AG09319 (cell line): ENCODE measurements at regions not wholly inside any gene's neighbourhood (a gene's known extent, or its start where the extent isn't known, plus 50 kb on each side); places are given as distances from the start of the nearest gene placed in this dataset.

Experiments used
- DNase-seq: peaks from one replicate; pipeline ENCODE4 v3.0.0-alpha.2; 2010; ENCODE audit warnings: low read depth; ENCODE audit errors: extremely low read depth
- CTCF ChIP-seq: IDR thresholded peaks from 2 replicates; pipeline ENCODE4 v1.5.1; 2011; ENCODE audit warnings: low read depth, mild to moderate bottlenecking, inconsistent platforms, low read length, moderate library complexity

- no peak for DNase-seq
- TF ChIP-seq CTCF, result no peak
Observed at GRCh38 chr14:96739200-96739910, 57.8 kb upstream of the VRK1 start.

GRCh38 chr14:96741151-96741977 lies 55.8 kb upstream of the VRK1 start:
- no peak for DNase-seq
- peak; percentile 76 for TF ChIP-seq CTCF

DNA sequence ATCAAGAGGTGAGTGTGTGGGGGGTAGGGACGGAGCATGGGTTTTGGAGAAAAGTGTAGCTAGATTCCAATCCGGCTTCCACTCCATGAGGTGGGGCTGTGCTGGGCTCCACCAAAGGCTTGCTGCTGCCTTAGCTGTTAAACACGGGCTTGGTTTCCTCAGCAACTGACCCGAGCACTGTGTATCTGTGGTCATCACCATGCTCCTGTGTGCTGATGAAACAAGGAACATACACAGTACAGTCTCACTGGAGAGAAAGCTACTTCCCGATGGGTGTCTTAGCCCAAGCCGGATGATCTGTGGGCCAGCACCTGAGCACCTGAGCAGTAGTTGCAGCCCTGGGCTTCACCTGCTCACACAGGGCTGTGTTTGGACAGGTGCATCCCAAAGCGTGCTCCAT lies 52.9 kb upstream of the VRK1 start:
- no peak for TF ChIP-seq CTCF
- DNase-seq, result no peak

DNA sequence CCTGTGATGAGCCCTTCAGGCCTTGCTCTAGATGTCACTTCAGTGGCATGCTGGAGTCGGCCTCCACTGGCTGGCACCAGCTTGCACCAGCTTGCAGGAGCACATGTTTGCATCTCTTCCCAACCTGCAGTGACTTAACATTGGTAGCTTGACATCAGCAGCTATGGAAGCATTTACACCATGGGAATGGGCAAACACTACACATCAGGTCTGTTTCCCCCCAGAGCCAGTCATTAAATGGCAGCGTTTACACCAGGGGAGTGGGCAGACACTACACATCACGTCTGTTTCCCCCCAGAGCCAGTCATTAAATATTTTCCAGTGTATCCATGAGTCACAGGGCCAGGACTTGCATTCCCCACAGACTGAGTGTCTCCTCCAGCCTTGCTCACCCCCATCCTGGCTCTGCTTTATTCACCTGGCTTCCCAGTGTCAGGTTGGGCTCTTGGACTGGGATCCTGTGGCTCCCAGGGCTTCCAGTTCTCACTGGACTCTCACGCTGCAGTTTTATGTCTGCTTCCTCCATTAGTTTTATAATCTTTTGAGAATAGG lies 51.6 kb upstream of the VRK1 start:
- no peak for TF ChIP-seq CTCF
- DNase-seq, result no peak

- no peak for TF ChIP-seq CTCF
Observed at GRCh38 chr14:96746101-96746500, 51.1 kb upstream of the VRK1 start.

GRCh38 chr14:96747006-96747405 lies 50.2 kb upstream of the VRK1 start:
- no peak for TF ChIP-seq CTCF
- no peak for DNase-seq

More at GRCh38 chr14:96746101-96746500, 51.1 kb upstream of the VRK1 start:
- DNase-seq, result no peak
